LNCaP clone FGC (cell line): ENCODE measurements at regions not wholly inside any gene's neighbourhood (a gene's known extent, or its start where the extent isn't known, plus 50 kb on each side); places are given as distances from the start of the nearest gene placed in this dataset.

Source experiments
- DNase-seq: peaks from one replicate; pipeline ENCODE4 v3.0.0-alpha.2; 2011; ENCODE audit warnings: low read depth
- H3K4me3 ChIP-seq: 2 replicates; pipeline ENCODE4 v1.5.1; 2011; ENCODE audit warnings: mild to moderate bottlenecking, low read depth, low read length, control low read depth
- CTCF ChIP-seq: IDR thresholded peaks from 2 replicates; pipeline ENCODE4 v1.5.1; 2012; ENCODE audit warnings: mild to moderate bottlenecking; ENCODE audit not compliant: control insufficient read depth, insufficient read depth; ENCODE audit errors: extremely low read depth

GRCh38 chr16:79848719-79849118 lies 248.2 kb upstream of the MAF start:
- no peak for TF ChIP-seq CTCF
- DNase-seq, result no peak
- H3K4me3 ChIP-seq, result no peak overlapping the region

- H3K4me3 ChIP-seq, result no peak overlapping the region
- TF ChIP-seq CTCF, result no peak
- no peak for DNase-seq
Measured at GRCh38 chr16:79847569-79847968, 247.0 kb upstream of the MAF start.

GRCh38 chr16:79847101-79847500 lies 246.6 kb upstream of the MAF start:
- no peak for TF ChIP-seq CTCF

GRCh38 chr16:79845734-79846135 lies 245.2 kb upstream of the MAF start:
- DNase-seq, result no peak
- no peak overlapping the region for H3K4me3 ChIP-seq
- no peak for TF ChIP-seq CTCF

More at GRCh38 chr16:79847101-79847500, 246.6 kb upstream of the MAF start:
- DNase-seq, result no peak
- H3K4me3 ChIP-seq, result no peak overlapping the region

GRCh38 chr16:79845033-79845733 lies 244.6 kb upstream of the MAF start:
- no peak for TF ChIP-seq CTCF
- no peak for DNase-seq
- H3K4me3 ChIP-seq, result no peak overlapping the region

- no peak for TF ChIP-seq CTCF
- H3K4me3 ChIP-seq, result no peak overlapping the region
- DNase-seq, result no peak
Measured at GRCh38 chr16:79844603-79845002, 244.1 kb upstream of the MAF start.

GRCh38 chr16:79843631-79844043 lies 243.1 kb upstream of the MAF start:
- H3K4me3 ChIP-seq, result no peak overlapping the region
- DNase-seq, result peak; percentile 10
- TF ChIP-seq CTCF, result no peak
